PC-9 (cell line): ENCODE measurements at regions not wholly inside any gene's neighbourhood (a gene's known extent, or its start where the extent isn't known, plus 50 kb on each side); places are given as distances from the start of the nearest gene placed in this dataset.
"Not testable (repeated sequence)": the region's sequence is repeated elsewhere in the genome, so short reads cannot be mapped to it uniquely, and the experiment has no call there.

ENCODE experiments used
- BruUV-seq: library from RNA; stranded (reverse); fragments of 400-500 nt; replicated peaks from 2 replicates; lab custom pipeline; 2021; lab: Mats Ljungman, UMichigan
- CTCF ChIA-PET: fragments of 300-600 bp; sonication (Branson Sonifier 250); formaldehyde crosslinking; loops from one replicate; lab custom pipeline; 2022; ENCODE audit warnings: antibody characterized with exemption; lab: Charles Lee
- POLR2A ChIA-PET: fragments of 300-600 bp; sonication (Branson Sonifier 250); formaldehyde crosslinking; loops from one replicate; lab custom pipeline; 2022; ENCODE audit warnings: antibody characterized with exemption; ENCODE audit not compliant: unreplicated experiment; lab: Charles Lee
- DNase-seq, 2 experiments: peaks; one replicate each; pipeline versions ENCODE4 v3.0.0 to v3.0.0-alpha.2; 2015 to 2022; ENCODE audit warnings: mixed read lengths in 1 of 2
- H2AFZ ChIP-seq: fragments of 200-600 bp; sonication (generic); 2 replicates; pipeline ENCODE4 v1.8.1; 2017; ENCODE audit warnings: antibody characterized with exemption
- H3F3A ChIP-seq: fragments of 200-600 bp; sonication (generic); 2 replicates; pipeline ENCODE4 v1.8.1; 2017; ENCODE audit warnings: antibody characterized with exemption, mild to moderate bottlenecking, low read depth; ENCODE audit not compliant: insufficient read depth
- H3K27ac ChIP-seq: fragments of 200-600 bp; sonication (generic); 2 replicates; pipeline ENCODE4 v1.6.1; 2016; ENCODE audit warnings: mixed run types
- H3K27me3 ChIP-seq: fragments of 200-600 bp; sonication (generic); 2 replicates; pipeline ENCODE4 v1.6.1; 2016; ENCODE audit warnings: low read depth, mixed run types; ENCODE audit not compliant: insufficient read depth
- H3K36me3 ChIP-seq: fragments of 200-600 bp; sonication (generic); 2 replicates; pipeline ENCODE4 v1.6.1; 2016; ENCODE audit warnings: low read depth, mixed run types
- H3K4me1 ChIP-seq: fragments of 200-600 bp; sonication (generic); replicated peaks from 2 replicates; pipeline ENCODE4 v1.6.1; 2016; ENCODE audit warnings: mixed run types; ENCODE audit not compliant: insufficient read depth
- H3K4me2 ChIP-seq: fragments of 200-600 bp; sonication (generic); 2 replicates; pipeline ENCODE4 v1.6.1; 2017; ENCODE audit warnings: mixed run types
- H3K4me3 ChIP-seq: fragments of 200-600 bp; sonication (generic); 2 replicates; pipeline ENCODE4 v1.6.1; 2016; ENCODE audit warnings: mixed run types
- H3K79me2 ChIP-seq: fragments of 200-600 bp; sonication (generic); 2 replicates; pipeline ENCODE4 v1.6.1; 2017; ENCODE audit warnings: low read depth, mixed run types
- H3K9me2 ChIP-seq: fragments of 200-600 bp; sonication (generic); 2 replicates; pipeline ENCODE4 v1.8.1; 2017; ENCODE audit warnings: mild to moderate bottlenecking; ENCODE audit not compliant: insufficient read depth
- H3K9me3 ChIP-seq: fragments of 200-600 bp; sonication (generic); 2 replicates; pipeline ENCODE4 v1.8.1; 2016; ENCODE audit warnings: low read depth; ENCODE audit not compliant: insufficient read depth
- H4K20me1 ChIP-seq: fragments of 200-600 bp; sonication (generic); 2 replicates; pipeline ENCODE4 v1.8.1; 2017; ENCODE audit not compliant: insufficient read depth
- EZH2 ChIP-seq: fragments of 200-600 bp; sonication (generic); IDR thresholded peaks from 2 replicates; pipeline ENCODE4 v1.8.0; 2017; ENCODE audit warnings: antibody characterized with exemption, low read depth
- intact Hi-C: fragments of 100-400 bp; cut with micrococcal nuclease; formaldehyde crosslinking; loops from one replicate; pipeline ENCODE4 v1.10.0; 2022; ENCODE audit not compliant: unreplicated experiment
- TF ChIP-seq, protein P1 (sequence below): fragments of 200-600 bp; sonication (generic); conservative IDR thresholded peaks from 2 replicates; pipeline ENCODE4 v1.6.1; 2017; ENCODE audit warnings: mixed run types, antibody characterized with exemption, mild to moderate bottlenecking, moderate library complexity

DNA sequence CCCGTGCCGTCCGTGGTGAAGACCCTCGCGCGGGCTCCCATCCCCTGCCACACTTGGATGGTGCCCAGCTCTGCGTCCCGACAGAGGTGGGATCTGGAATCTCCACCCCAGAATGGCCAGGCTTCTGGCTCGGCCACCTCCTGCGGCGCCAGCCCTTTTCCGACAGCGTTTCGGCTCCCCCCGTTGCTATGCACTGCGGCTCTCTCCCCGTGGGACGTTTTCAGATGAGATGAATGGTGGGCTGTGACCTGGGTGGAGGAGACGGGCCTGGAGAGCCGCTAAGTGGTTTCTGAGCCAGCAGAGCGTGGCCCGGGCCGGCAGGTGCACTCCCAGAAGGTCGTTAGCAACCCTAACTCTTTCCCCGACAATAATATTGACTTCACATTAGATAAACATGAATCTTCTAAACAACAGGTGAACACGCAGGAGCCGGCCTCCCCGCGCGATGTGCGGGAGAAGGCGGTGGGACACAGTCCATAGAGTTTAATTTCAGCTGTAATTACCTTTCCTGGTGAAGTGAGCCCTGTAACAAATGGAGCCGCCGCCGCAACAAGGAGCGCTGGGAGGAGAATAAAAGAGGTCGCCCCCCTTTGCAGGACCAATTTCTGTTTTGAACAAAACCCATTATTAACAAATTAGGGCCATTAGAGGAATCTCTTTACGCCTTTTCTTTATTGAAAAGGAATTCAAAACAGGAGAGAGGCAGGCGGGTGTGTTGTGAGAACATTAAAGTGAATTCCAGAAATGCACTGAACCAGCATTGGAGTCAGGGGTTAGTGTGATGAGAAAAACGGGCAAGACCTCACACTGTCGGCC, 294.3 kb upstream of the PFKP start:
- H4K20me1 ChIP-seq = no peaks in the 10 kb centered on the region
- no peaks in the 10 kb centered on the region for H3K9me3 ChIP-seq
- no peak for DNase-seq
- intact Hi-C loops = no loop called here
- H3K27me3 ChIP-seq = peaks cover 41% of the 10 kb centered on the region
- H3K36me3 ChIP-seq = no peaks in the 10 kb centered on the region
- no peaks in the 10 kb centered on the region for H3K79me2 ChIP-seq
- BruUV-seq = no TSS peak
- H3K9me2 ChIP-seq = no peaks in the 10 kb centered on the region
- no peaks in the 10 kb centered on the region for H3K4me1 ChIP-seq
- H3F3A ChIP-seq = no peaks in the 10 kb centered on the region
- no peak overlapping the region for H3K4me2 ChIP-seq
- no peak overlapping the region for H3K4me3 ChIP-seq
- TF ChIP-seq, protein P1, sequence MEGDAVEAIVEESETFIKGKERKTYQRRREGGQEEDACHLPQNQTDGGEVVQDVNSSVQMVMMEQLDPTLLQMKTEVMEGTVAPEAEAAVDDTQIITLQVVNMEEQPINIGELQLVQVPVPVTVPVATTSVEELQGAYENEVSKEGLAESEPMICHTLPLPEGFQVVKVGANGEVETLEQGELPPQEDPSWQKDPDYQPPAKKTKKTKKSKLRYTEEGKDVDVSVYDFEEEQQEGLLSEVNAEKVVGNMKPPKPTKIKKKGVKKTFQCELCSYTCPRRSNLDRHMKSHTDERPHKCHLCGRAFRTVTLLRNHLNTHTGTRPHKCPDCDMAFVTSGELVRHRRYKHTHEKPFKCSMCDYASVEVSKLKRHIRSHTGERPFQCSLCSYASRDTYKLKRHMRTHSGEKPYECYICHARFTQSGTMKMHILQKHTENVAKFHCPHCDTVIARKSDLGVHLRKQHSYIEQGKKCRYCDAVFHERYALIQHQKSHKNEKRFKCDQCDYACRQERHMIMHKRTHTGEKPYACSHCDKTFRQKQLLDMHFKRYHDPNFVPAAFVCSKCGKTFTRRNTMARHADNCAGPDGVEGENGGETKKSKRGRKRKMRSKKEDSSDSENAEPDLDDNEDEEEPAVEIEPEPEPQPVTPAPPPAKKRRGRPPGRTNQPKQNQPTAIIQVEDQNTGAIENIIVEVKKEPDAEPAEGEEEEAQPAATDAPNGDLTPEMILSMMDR = no peak
- peak; percentile 85; the same call in 1 of the 2 replicates for TF ChIP-seq EZH2
- H3K27ac ChIP-seq = no peak overlapping the region
- ChIA-PET CTCF (no interaction called here), POLR2A (no interaction called here)
- no peak overlapping the region for H2AFZ ChIP-seq

- CTCF ChIA-PET = no interaction called here
- no peaks in the 10 kb centered on the region for H3K9me2 ChIP-seq
- intact Hi-C loops = no loop called here
- no peaks in the 10 kb centered on the region for H3F3A ChIP-seq
- no peaks in the 10 kb centered on the region for H3K36me3 ChIP-seq
- no peak overlapping the region for H3K4me2 ChIP-seq
- H2AFZ ChIP-seq = no peak overlapping the region
- peaks cover 41% of the 10 kb centered on the region for H3K27me3 ChIP-seq
- POLR2A ChIA-PET = no interaction called here
- H3K79me2 ChIP-seq = no peaks in the 10 kb centered on the region
- no TSS peak for BruUV-seq
- H3K27ac ChIP-seq = no peak overlapping the region
- no peaks in the 10 kb centered on the region for H3K4me1 ChIP-seq
- DNase-seq = no peak
- H4K20me1 ChIP-seq = no peaks in the 10 kb centered on the region
- no peak overlapping the region for H3K4me3 ChIP-seq
- H3K9me3 ChIP-seq = no peaks in the 10 kb centered on the region
- no peak for TF ChIP-seq EZH2
- TF ChIP-seq, protein P1 = no peak
Measured at GRCh38 chr10:2772135-2772534, 295.2 kb upstream of the PFKP start.

- H2AFZ ChIP-seq, H3K4me1 ChIP-seq, H3K79me2 ChIP-seq, H3K27ac ChIP-seq, H3K4me2 ChIP-seq, H3K9me3 ChIP-seq, H3K4me3 ChIP-seq, intact Hi-C loops, DNase-seq, H3K9me2 ChIP-seq, H3F3A ChIP-seq, BruUV-seq, POLR2A ChIA-PET, CTCF ChIA-PET, H4K20me1 ChIP-seq, H3K36me3 ChIP-seq: not testable (repeated sequence)
- H3K27me3 ChIP-seq = peaks cover 23% of the 10 kb centered on the region
Measured at GRCh38 chr10:2767293-2767692, 300.1 kb upstream of the PFKP start.
